Tibial nerve (tissue), 3 donors: ENCODE measurements at regions not wholly inside any gene's neighbourhood (a gene's known extent, or its start where the extent isn't known, plus 50 kb on each side); places are given as distances from the start of the nearest gene placed in this dataset.

Source experiments
- CTCF ChIP-seq, 5 experiments: fragments of 200-600 bp in 3 of 5; fragments of 450-650 bp in 2 of 5; sonication (generic) in 3 of 5; IDR thresholded peaks; one replicate each; pipeline ENCODE4 v1.5.1; 2016 to 2019; ENCODE audit warnings: antibody characterized with exemption in 5 of 5, mild to moderate bottlenecking in 3 of 5, moderate library complexity in 2 of 5
- POLR2A ChIP-seq, 2 donors: fragments of 450-650 bp; IDR thresholded peaks; one replicate each; pipeline ENCODE4 v1.6.1; 2017; ENCODE audit warnings: antibody characterized with exemption in 2 of 2, mild to moderate bottlenecking in 2 of 2, moderate library complexity in 2 of 2

- TF ChIP-seq CTCF (IDR thresholded peaks at IDR 0.05), result no peak
- no peak for TF ChIP-seq POLR2A (IDR thresholded peaks at IDR 0.05)
Measured at GRCh38 chr1:242856289-242856688, 331.8 kb upstream of the PLD5 start.
